H1 (cell line): ENCODE measurements at regions not wholly inside any gene's neighbourhood (a gene's known extent, or its start where the extent isn't known, plus 50 kb on each side); places are given as distances from the start of the nearest gene placed in this dataset.

ENCODE experiments used
- CTCF ChIA-PET: fragments of 300-600 bp; sonication (Branson Sonifier 250); formaldehyde crosslinking; loops from one replicate; lab custom pipeline; 2021; ENCODE audit not compliant: partially characterized antibody; lab: Charles Lee
- POLR2A ChIA-PET: fragments of 300-600 bp; sonication (Branson Sonifier 250); formaldehyde crosslinking; loops from one replicate; lab custom pipeline; 2021; ENCODE audit warnings: inconsistent platforms; ENCODE audit not compliant: partially characterized antibody; lab: Charles Lee
- DNase-seq, 2 experiments: peaks; one replicate each; pipeline versions ENCODE4 v3.0.0 to v3.0.0-alpha.2; 2010 to 2022; ENCODE audit warnings: low spot score in 2 of 2, low read depth in 1 of 2, mixed read lengths in 1 of 2
- FAIRE-seq: peaks from 2 replicates; lab custom pipeline; 2011; peaks lifted over from hg19 to GRCh38; lab: Jason Lieb, UNC
- H2AFZ ChIP-seq: 2 replicates; pipeline ENCODE4 v1.8.1; 2012; ENCODE audit warnings: low read length, inconsistent platforms
- H2AK5ac ChIP-seq: 2 replicates; pipeline ENCODE4 v1.6.1; 2013; ENCODE audit warnings: low read depth, low read length
- H2BK120ac ChIP-seq: replicated peaks from 2 replicates; pipeline ENCODE3; 2013; ENCODE audit warnings: low read depth, low read length, inconsistent platforms
- H2BK12ac ChIP-seq: 2 replicates; pipeline ENCODE4 v1.6.1; 2013; ENCODE audit warnings: low read depth, low read length
- H2BK15ac ChIP-seq: 2 replicates; pipeline ENCODE4 v1.6.1; 2013; ENCODE audit warnings: low read length
- H2BK20ac ChIP-seq: 2 replicates; pipeline ENCODE4 v1.6.1; 2013; ENCODE audit warnings: low read length
- H2BK5ac ChIP-seq: 2 replicates; pipeline ENCODE4 v1.6.1; 2013; ENCODE audit warnings: low read depth, low read length
- H3K14ac ChIP-seq: 2 replicates; pipeline ENCODE4 v1.6.1; 2013; ENCODE audit warnings: inconsistent platforms; ENCODE audit not compliant: insufficient read length
- H3K18ac ChIP-seq: 2 replicates; pipeline ENCODE4 v1.6.1; 2013; ENCODE audit warnings: low read length; ENCODE audit errors: extremely low read depth
- H3K23ac ChIP-seq: 2 replicates; pipeline ENCODE4 v1.6.1; 2013; ENCODE audit warnings: inconsistent platforms; ENCODE audit not compliant: insufficient read length
- H3K23me2 ChIP-seq: 2 replicates; pipeline ENCODE4 v1.6.1; 2013; ENCODE audit warnings: low read depth, low read length
- H3K27ac ChIP-seq: 2 replicates; pipeline ENCODE4 v1.6.1; 2011; ENCODE audit warnings: low read depth, low read length, inconsistent platforms
- H3K27me3 ChIP-seq, 4 experiments: replicated peaks in 1 of 4; 1 replicate in 1 of 4; 2 replicates in 3 of 4; pipeline versions ENCODE4 v1.6.1 to v1.8.1; 2011 to 2013; ENCODE audit warnings: low read length in 3 of 4, mild to moderate bottlenecking in 3 of 4, inconsistent platforms in 2 of 4, mixed read lengths in 2 of 4, moderate library complexity in 1 of 4; ENCODE audit not compliant: control insufficient read depth in 3 of 4, insufficient read depth in 3 of 4; ENCODE audit errors: extremely low read depth in 1 of 4
- H3K36me3 ChIP-seq, 4 experiments: 2 replicates each; pipeline versions ENCODE4 v1.6.1 to v1.8.1; 2011 to 2013; ENCODE audit warnings: mild to moderate bottlenecking in 4 of 4, low read length in 3 of 4, moderate library complexity in 2 of 4, control low read depth in 1 of 4, inconsistent platforms in 1 of 4; ENCODE audit not compliant: insufficient read depth in 4 of 4, control insufficient read depth in 2 of 4
- H3K4ac ChIP-seq: replicated peaks from 2 replicates; pipeline ENCODE3; 2013; ENCODE audit warnings: low read length, low read depth, mixed read lengths, inconsistent platforms; ENCODE audit not compliant: insufficient read length
- H3K4me1 ChIP-seq, 4 experiments: replicated peaks in 1 of 4; 1 replicate in 1 of 4; 2 replicates in 3 of 4; pipeline versions ENCODE4 v1.6.1 to v1.8.1; 2011 to 2013; ENCODE audit warnings: low read length in 3 of 4, inconsistent platforms in 2 of 4, mixed read lengths in 1 of 4; ENCODE audit not compliant: insufficient read depth in 4 of 4, control insufficient read depth in 3 of 4
- H3K4me2 ChIP-seq, 2 experiments: 2 replicates each; pipeline versions ENCODE4 v1.6.1 to v1.8.1; 2011 to 2013; ENCODE audit warnings: low read depth in 2 of 2, low read length in 2 of 2, control low read depth in 1 of 2, inconsistent platforms in 1 of 2, mild to moderate bottlenecking in 1 of 2; ENCODE audit not compliant: insufficient read depth in 1 of 2
- H3K4me3 ChIP-seq, 4 experiments: fragments of 200-600, 300-600 bp in 1 of 4; sonication (generic), shearing (Covaris generic), sonication (Bioruptor Twin) in 1 of 4; 2 replicates each; pipeline versions ENCODE4 v1.5.1 to v1.8.1; 2011 to 2016; ENCODE audit warnings: low read length in 4 of 4, low read depth in 3 of 4, control low read depth in 2 of 4, inconsistent platforms in 2 of 4, mild to moderate bottlenecking in 2 of 4, mixed read lengths in 1 of 4, moderate library complexity in 1 of 4; ENCODE audit not compliant: insufficient read depth in 2 of 4; ENCODE audit errors: extremely low read depth in 1 of 4
- H3K56ac ChIP-seq: replicated peaks from 2 replicates; pipeline ENCODE3; 2013; ENCODE audit warnings: low read depth, mild to moderate bottlenecking, mixed read lengths, low read length, inconsistent platforms; ENCODE audit not compliant: insufficient read length
- H3K79me1 ChIP-seq: 2 replicates; pipeline ENCODE4 v1.6.1; 2013; ENCODE audit warnings: low read depth, low read length, control low read depth
- H3K79me2 ChIP-seq, 2 experiments: 2 replicates each; pipeline versions ENCODE4 v1.6.1 to v1.8.1; 2012 to 2013; ENCODE audit warnings: low read length in 2 of 2, mild to moderate bottlenecking in 2 of 2, inconsistent platforms in 1 of 2; ENCODE audit not compliant: insufficient read depth in 2 of 2, control insufficient read depth in 1 of 2
- H3K9ac ChIP-seq, 4 experiments: replicated peaks in 1 of 4; 1 replicate in 1 of 4; 2 replicates in 3 of 4; pipeline versions ENCODE4 v1.6.1 to v1.8.1; 2011 to 2013; ENCODE audit warnings: low read depth in 3 of 4, low read length in 3 of 4, control low read depth in 2 of 4, mild to moderate bottlenecking in 2 of 4, moderate library complexity in 2 of 4, inconsistent platforms in 1 of 4; ENCODE audit errors: extremely low read depth in 1 of 4
- H3K9me3 ChIP-seq, 2 experiments: 2 replicates each; pipeline versions ENCODE4 v1.6.1 to v1.8.1; 2012 to 2013; ENCODE audit warnings: mild to moderate bottlenecking in 2 of 2, moderate library complexity in 2 of 2, control low read depth in 1 of 2, inconsistent platforms in 1 of 2, low read depth in 1 of 2, low read length in 1 of 2, mixed read lengths in 1 of 2; ENCODE audit not compliant: insufficient read depth in 2 of 2
- H4K20me1 ChIP-seq, 2 experiments: replicated peaks in 1 of 2; 2 replicates each; pipeline versions ENCODE3 to v1.8.1; 2011 to 2013; ENCODE audit warnings: inconsistent platforms in 2 of 2, low read length in 2 of 2, mild to moderate bottlenecking in 1 of 2; ENCODE audit not compliant: insufficient read depth in 2 of 2, control insufficient read depth in 1 of 2
- H4K5ac ChIP-seq: 2 replicates; pipeline ENCODE4 v1.6.1; 2013; ENCODE audit warnings: low read length, low read depth, mixed read lengths, inconsistent platforms; ENCODE audit not compliant: insufficient read length
- H4K8ac ChIP-seq: 2 replicates; pipeline ENCODE4 v1.8.0; 2013; ENCODE audit warnings: mild to moderate bottlenecking, moderate library complexity, low read length, inconsistent platforms; ENCODE audit not compliant: insufficient read depth; ENCODE audit errors: extremely low read depth
- H4K91ac ChIP-seq: replicated peaks from 2 replicates; pipeline ENCODE3; 2013; ENCODE audit warnings: low read length, mixed read lengths, inconsistent platforms; ENCODE audit not compliant: insufficient read length
- BCL11A ChIP-seq, 2 experiments: IDR thresholded peaks; one replicate each; pipeline ENCODE4 v1.6.1; 2011; ENCODE audit warnings: low read depth in 2 of 2, low read length in 2 of 2, mild to moderate bottlenecking in 2 of 2
- CBX8 ChIP-seq: fragments of 300-800, 300-1000 bp; sonication (generic); IDR thresholded peaks from 2 replicates; pipeline ENCODE4 v1.7.1; 2016; ENCODE audit warnings: low read depth, low read length, borderline replicate concordance
- CHD2 ChIP-seq: IDR thresholded peaks from 2 replicates; pipeline ENCODE4 v1.6.1; 2012; ENCODE audit warnings: low read length, improper control_type of control experiment
- EZH2 ChIP-seq: fragments of 200-600 bp; sonication (generic); IDR thresholded peaks from 2 replicates; pipeline ENCODE4 v1.7.1; 2012; ENCODE audit warnings: low read depth, mild to moderate bottlenecking, moderate library complexity, low read length, inconsistent platforms; ENCODE audit not compliant: severe bottlenecking
- FOSL1 ChIP-seq: IDR thresholded peaks from 2 replicates; pipeline ENCODE4 v1.6.1; 2011; ENCODE audit warnings: mild to moderate bottlenecking, low read depth, low read length, moderate library complexity; ENCODE audit not compliant: insufficient read depth
- JUN ChIP-seq: IDR thresholded peaks from 2 replicates; pipeline ENCODE4 v1.6.1; 2011; ENCODE audit warnings: low read depth, mild to moderate bottlenecking, improper control_type of control experiment, low read length
- RAD21 ChIP-seq, 2 experiments: IDR thresholded peaks in 1 of 2; conservative IDR thresholded peaks in 1 of 2; 2 replicates each; pipeline ENCODE4 v1.6.1; 2011; ENCODE audit warnings: low read depth in 2 of 2, low read length in 2 of 2, improper control_type of control experiment in 1 of 2, inconsistent platforms in 1 of 2, mild to moderate bottlenecking in 1 of 2, moderate library complexity in 1 of 2
- RBBP5 ChIP-seq: IDR thresholded peaks from 2 replicates; pipeline ENCODE4 v1.7.1; 2012; ENCODE audit warnings: low read depth, mild to moderate bottlenecking, inconsistent platforms, low read length, moderate library complexity, borderline replicate concordance
- RNF2 ChIP-seq: fragments of 200-900, 300-1000 bp; sonication (generic); IDR thresholded peaks from 2 replicates; pipeline ENCODE4 v1.7.1; 2016; ENCODE audit warnings: borderline replicate concordance, low read depth, mild to moderate bottlenecking, antibody characterized with exemption, low read length; ENCODE audit not compliant: poor library complexity, severe bottlenecking; ENCODE audit errors: missing control alignments
- RXRA ChIP-seq: IDR thresholded peaks from 2 replicates; pipeline ENCODE4 v1.6.1; 2011; ENCODE audit warnings: low read depth, mild to moderate bottlenecking, low read length, moderate library complexity; ENCODE audit not compliant: insufficient read depth
- WGBS, 2 experiments: shearing (Covaris generic) in 1 of 2; methylation state at CpG; one replicate each; pipeline versions ENCODE4 v1.1.6 to v1.1.7; 2013 to 2015; ENCODE audit warnings: low lambda C conversion rate in 2 of 2, mixed read lengths in 2 of 2, inconsistent platforms in 1 of 2, low coverage in 1 of 2, missing lambda C conversion rate in 1 of 2; ENCODE audit not compliant: insufficient replicate concordance in 2 of 2, insufficient coverage in 1 of 2, insufficient read length in 1 of 2; ENCODE audit errors: extremely low coverage in 1 of 2, missing lambda C conversion rate in 1 of 2; 5-methylcytosine and 5-hydroxymethylcytosine counted together
- TF ChIP-seq, protein P1 (sequence below), 3 experiments: IDR thresholded peaks; 1 replicate in 2 of 3; 2 replicates in 1 of 3; pipeline versions ENCODE4 v1.5.1 to v1.6.1; 2011; ENCODE audit warnings: low read length in 3 of 3, mild to moderate bottlenecking in 3 of 3, inconsistent platforms in 2 of 3, low read depth in 1 of 3, moderate library complexity in 1 of 3; ENCODE audit not compliant: insufficient read depth in 1 of 3; ENCODE audit errors: control extremely low read depth in 1 of 3

GRCh38 chr13:94914895-94915294 lies 202.6 kb upstream of the SOX21 start:
- POLR2A ChIA-PET = no interaction called here
- no peak overlapping the region for H2BK5ac ChIP-seq
- H3K4me2 ChIP-seq = no peak overlapping the region
- H3K56ac ChIP-seq = no peak overlapping the region
- H2BK12ac ChIP-seq = no peak overlapping the region
- H3K18ac ChIP-seq = no peak overlapping the region
- no peak overlapping the region for H3K23ac ChIP-seq
- no peaks in the 10 kb centered on the region for H3K23me2 ChIP-seq
- H4K8ac ChIP-seq = no peak overlapping the region
- no peak overlapping the region for H3K9ac ChIP-seq
- H2AFZ ChIP-seq = no peak overlapping the region
- H4K5ac ChIP-seq = no peak overlapping the region
- no peaks in the 10 kb centered on the region for H3K27me3 ChIP-seq
- H4K20me1 ChIP-seq = no peaks in the 10 kb centered on the region
- FAIRE-seq (no peak), DNase-seq (no peak)
- H2BK120ac ChIP-seq = no peak overlapping the region
- no peaks in the 10 kb centered on the region for H3K79me1 ChIP-seq
- CTCF ChIA-PET = no interaction called here
- no peaks in the 10 kb centered on the region for H3K79me2 ChIP-seq
- H2BK20ac ChIP-seq = no peak overlapping the region
- no peaks in the 10 kb centered on the region for H3K4me1 ChIP-seq
- 0 out of 4 replicates have a peak, but pooled peaks cover 0 to 3% of the 10 kb centered on the region in 2 experiments for H3K9me3 ChIP-seq
- no peaks in the 10 kb centered on the region for H3K36me3 ChIP-seq
- no peak overlapping the region for H2BK15ac ChIP-seq
- no peak overlapping the region for H3K4ac ChIP-seq
- H3K4me3 ChIP-seq = no peak overlapping the region
- 93% methylated on average over 1 of the region's 1 CpG; no CpG with 5 or more reads in 1 of the 2 experiments for WGBS, 2 experiments
- H3K14ac ChIP-seq = no peak overlapping the region
- H3K27ac ChIP-seq = no peak overlapping the region
- no peak overlapping the region for H2AK5ac ChIP-seq
- no peak overlapping the region for H4K91ac ChIP-seq
- TF ChIP-seq RAD21 (IDR thresholded peaks at IDR 0.05 in 1 of 2, conservative IDR thresholded peaks at IDR 0.05 in 1 of 2; ENCODE audit: low read depth in 2 of 2, low read length in 2 of 2) = no peak
- no peak for TF ChIP-seq RXRA
- TF ChIP-seq, protein P1, sequence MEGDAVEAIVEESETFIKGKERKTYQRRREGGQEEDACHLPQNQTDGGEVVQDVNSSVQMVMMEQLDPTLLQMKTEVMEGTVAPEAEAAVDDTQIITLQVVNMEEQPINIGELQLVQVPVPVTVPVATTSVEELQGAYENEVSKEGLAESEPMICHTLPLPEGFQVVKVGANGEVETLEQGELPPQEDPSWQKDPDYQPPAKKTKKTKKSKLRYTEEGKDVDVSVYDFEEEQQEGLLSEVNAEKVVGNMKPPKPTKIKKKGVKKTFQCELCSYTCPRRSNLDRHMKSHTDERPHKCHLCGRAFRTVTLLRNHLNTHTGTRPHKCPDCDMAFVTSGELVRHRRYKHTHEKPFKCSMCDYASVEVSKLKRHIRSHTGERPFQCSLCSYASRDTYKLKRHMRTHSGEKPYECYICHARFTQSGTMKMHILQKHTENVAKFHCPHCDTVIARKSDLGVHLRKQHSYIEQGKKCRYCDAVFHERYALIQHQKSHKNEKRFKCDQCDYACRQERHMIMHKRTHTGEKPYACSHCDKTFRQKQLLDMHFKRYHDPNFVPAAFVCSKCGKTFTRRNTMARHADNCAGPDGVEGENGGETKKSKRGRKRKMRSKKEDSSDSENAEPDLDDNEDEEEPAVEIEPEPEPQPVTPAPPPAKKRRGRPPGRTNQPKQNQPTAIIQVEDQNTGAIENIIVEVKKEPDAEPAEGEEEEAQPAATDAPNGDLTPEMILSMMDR (IDR thresholded peaks at IDR 0.05; ENCODE audit: control extremely low read depth in 1 of 3, insufficient read depth in 1 of 3, low read depth in 1 of 3, low read length in 3 of 3) = no peak
- no peak for TF ChIP-seq RNF2
- TF ChIP-seq RBBP5 = no peak
- TF ChIP-seq CHD2 = no peak
- TF ChIP-seq JUN = no peak
- TF ChIP-seq CBX8 = no peak
- TF ChIP-seq EZH2 = no peak
- TF ChIP-seq BCL11A (IDR thresholded peaks at IDR 0.05; ENCODE audit: low read depth in 2 of 2, low read length in 2 of 2) = no peak
- TF ChIP-seq FOSL1 = no peak
